SIG-M5 treated with dmso at 0.1 percent for 504 hours (cell line): ENCODE measurements at regions not wholly inside any gene's neighbourhood (a gene's known extent, or its start where the extent isn't known, plus 50 kb on each side); places are given as distances from the start of the nearest gene placed in this dataset.
"Not testable (repeated sequence)": the region's sequence is repeated elsewhere in the genome, so short reads cannot be mapped to it uniquely, and the experiment has no call there.

Experiments
- DNase-seq: peaks from one replicate; lab custom pipeline; 2025; ENCODE audit not compliant: unreplicated experiment; lab: John Stamatoyannopoulos, UW

DNA sequence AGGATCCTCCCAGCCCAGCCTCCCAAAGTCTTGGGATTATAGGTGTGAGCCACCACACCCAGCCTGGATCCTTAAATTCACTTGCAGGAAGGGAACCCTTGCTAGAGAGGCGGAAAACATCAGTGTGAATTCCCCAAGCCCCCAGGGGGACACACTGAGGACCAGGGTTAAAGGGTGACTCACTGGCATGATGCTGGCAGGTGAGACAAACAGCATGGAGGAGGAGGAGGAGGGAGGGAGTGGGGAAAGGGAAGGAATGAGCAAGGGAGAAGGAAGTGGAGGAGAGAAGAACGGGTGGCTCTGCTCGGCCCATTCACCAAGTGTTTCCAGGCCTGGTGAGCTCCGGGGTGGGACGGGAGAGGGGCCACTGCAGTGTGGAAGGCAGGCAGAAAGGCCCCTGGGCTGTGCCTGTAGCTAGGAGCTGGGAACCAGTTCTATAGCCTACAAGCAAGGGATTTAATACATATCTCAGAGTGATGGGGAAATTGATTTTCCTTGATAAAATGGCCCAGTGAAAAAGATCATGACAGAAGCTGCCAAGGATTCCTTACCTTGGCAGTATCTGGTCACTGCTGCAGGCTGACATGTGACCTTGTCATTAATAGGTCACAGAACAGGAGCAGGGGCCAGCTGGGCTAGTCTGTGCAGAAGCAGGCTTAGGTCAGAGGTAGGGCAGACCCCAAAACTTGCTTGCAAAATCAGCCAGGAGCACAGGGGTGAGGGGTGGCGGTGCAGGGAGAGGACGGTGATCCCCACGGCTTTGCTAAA is 370.2 kb downstream of the SHANK2 start:
- no peak for DNase-seq

DNA sequence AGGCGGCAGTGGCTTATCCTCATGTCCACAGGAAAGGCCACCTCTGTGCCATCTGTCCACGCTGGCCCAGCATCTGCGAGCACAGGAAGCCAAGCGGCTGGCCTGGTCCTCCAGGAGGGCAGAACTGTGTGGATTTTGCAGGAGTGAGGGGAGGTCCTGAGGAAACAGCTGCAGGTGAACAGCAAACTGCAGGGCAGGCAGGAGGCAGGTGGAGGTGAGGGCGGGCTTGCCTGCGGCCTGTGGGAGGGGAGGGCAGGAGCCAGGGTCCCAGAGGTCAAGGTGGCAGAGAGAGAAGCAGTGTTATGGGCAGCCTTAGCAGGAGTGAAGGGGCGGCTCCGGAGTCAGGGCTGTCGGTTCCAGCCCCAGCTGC is 369.7 kb downstream of the SHANK2 start:
- no peak for DNase-seq

DNA sequence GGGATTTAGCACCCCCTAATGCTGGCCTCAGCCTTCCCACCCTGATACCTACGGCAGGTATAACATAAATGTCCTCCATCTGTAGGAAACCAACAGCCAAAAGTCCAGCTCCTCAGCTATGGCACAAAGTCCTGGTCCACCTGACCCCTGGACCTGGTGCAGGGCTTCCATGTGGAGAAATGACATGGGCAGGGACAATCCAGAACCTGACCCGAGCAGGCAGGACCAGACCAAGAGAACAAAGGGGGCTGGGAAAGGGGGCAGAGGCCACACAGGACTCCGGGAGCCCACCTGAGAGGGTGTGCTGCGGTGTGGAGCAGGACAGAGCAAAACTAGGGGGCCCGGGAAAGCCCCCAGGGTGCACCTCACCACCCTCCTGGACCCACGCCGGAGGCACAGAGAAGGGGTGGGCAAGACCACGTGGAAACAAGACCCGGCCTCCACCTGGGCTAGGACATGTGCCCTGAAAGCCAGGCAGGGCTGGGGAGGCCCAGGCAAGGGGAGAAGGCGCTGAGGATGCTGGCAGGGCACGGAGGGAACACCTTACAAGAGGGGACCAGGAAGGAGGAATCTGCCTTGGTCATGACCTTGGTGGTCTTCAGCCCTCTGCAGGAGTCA is 368.9 kb downstream of the SHANK2 start:
- no peak for DNase-seq

DNA sequence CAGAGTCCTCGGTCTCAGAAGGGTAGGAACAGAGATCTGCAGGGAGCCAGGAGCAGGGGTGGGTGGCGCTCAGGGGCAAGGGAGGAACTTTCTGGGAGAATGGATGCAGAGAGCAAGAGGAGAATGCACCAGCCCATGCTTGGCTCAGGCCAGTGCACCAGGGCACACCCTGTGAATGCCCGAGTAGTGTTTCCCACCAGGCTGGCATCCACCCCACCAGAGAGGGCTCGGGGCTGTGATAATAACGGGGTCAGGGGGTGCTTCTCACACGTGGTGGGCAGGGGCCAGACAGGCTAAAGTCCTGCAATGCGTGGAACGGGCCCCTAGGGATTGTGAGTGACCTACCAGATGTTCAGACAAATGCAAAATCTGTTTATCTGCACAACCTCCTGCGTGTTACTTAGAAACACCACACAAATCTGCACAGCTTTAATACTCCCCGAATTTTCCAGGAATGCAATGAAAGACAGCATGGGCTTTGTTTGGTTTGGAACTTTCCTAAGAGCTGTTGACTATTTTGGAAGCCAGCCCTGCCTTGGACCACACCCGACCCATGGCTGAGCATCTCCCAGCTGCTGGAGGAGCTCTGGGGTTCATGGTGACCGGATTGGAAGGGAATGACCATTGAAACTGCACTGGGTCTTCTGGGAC is 368.3 kb downstream of the SHANK2 start:
- no peak for DNase-seq

DNA sequence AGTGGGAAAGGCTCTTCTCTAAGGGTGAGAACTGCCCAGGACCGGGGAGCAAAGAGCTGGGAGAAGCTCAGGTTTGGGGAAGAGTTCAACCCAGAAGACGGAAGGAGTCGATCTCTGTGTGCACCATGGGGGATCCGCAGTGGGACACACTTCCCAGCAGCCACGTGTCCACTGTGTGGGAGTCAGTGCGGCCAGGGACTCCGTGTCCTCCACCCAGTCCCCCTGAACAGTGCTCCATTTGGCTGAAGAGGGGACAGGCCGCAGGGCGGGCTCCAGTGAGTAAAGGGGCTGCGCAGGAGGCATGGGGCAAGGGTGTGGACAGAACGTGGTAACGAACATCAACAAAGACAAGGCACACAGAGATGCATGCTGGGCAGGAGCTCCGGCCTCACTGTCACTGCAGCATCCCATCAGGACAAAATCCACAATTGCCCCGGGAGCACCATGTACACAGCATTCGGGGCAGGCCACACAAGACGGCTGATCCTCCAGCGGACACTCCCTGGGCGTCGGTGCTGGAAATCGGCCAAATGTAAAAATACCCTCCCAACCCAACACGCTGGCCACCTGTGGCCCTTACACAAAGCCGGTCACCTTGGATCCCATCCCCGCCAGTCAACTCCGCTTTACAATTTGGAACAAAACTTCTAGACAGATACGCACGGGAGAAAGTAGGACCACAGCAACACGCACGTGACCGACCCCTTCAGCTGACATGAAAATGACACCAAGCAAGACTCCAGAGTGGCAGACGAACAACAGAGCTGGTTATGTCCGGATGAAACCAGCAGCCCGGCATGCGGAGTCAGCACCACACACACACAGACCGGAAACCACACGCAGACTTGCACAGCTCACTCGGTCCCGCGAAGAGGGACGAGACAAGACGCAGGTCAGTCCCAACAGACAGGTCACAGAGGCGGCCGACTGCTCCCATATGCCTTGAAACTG is 366.8 kb downstream of the SHANK2 start:
- no peak for DNase-seq

DNA sequence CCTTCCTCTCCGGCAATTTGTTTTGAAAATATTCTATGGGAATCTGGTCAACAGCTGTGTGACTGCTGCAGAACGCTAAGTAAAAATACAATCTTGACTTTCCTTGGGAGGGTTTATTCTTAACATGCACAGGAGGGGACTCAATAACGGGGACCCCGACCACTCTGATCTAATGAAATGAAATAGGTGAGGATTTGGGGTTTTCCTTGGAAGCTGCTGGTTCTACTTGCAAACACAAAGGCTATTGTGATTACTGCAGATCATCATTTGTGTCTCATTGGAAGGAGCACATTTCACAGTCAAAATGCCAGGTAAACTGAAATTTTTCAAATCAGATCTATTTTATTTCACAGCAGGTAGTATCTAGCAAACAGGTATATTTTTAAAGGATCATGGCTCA is 366.1 kb downstream of the SHANK2 start:
- DNase-seq, result no peak

DNA sequence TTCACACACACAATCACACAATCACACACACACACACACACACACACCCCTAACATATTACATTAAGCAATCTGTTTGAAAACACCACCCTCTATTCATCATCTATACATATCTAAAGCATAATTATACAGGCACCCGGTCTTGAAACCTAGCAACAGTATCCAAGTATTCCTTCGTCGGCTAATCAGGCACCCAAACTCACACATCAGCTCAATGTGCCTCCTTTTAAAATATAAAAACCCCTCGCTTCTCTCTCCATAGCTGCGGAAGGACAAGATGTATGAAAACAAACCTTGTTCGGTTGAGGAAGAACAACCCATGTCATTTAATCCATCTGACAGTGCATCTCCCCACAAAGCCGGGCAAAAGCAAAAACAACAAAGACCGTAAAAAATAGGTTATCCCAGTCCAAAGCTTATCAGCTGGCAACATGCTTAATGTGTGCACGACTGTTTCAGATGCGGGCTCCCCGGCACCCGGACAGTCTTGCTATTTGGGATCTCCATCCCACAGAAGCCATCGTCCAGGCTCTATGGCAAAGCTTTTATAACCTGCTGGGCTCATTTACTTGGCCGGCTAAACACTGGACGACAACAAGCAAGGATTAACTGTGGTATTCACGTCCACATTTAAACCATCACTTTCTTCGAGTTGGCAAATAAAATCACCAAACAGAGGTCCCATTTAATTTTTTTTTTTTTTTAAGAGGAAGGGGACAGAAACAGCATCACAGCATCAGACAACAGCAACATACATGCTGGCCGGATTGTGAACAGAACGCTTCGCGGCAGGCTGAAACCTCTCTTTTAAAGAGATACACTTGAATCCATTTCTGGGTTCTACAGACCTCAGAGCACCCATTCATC is 365.5 kb downstream of the SHANK2 start:
- no peak for DNase-seq

DNA sequence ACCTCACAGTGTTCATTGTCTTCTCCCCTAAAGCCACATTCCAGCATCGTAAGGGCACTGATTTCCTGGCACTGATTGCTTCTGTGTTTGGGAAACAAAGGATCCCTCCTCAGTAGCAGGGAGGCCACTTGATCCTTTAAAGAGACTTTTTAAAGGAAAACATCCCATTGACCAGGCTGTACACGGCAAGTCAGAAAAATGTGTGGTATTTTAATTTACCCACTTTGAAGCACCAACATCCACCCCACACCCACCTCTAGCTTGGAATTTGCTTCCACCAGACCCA is 364.9 kb downstream of the SHANK2 start:
- DNase-seq, result no peak

DNA sequence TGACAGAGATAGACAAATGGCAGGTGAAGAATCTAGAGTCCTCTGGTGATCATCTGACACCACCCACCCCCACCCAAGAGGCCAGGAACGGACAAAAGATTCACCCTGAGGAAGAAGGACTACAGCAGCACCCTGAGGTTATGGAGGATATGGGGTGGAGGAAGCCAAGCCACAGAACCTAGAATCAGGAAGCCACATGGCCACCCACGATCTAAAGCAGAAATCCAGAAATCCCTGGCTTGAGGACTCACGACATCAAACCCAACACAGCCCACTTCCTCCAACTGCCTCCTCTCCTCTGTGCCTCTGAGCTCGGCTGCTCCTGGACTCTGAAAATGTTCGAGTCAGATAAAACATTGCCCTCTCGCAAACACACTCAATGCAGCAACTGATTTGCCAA is 364.3 kb downstream of the SHANK2 start:
- DNase-seq, result no peak

DNA sequence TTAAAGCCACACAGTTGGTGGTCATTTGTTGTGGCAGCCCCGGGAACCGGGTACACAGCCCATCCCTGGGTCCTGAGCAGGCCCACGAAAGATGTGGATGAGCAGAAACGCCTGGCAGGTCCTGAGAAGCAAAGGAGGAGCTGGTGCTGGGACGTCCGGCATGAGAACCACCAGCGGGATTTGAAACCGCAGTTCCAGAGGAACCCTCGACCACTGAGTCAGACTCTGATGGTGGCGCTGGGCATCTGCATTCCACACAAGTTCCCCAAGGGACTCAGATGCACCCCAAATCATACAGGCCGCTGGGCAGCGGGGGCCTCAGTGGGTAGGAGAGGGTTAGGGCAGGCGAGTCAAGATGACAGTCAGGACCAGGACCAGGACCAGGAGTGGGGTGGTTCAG is 363.0 kb downstream of the SHANK2 start:
- DNase-seq, result no peak

DNA sequence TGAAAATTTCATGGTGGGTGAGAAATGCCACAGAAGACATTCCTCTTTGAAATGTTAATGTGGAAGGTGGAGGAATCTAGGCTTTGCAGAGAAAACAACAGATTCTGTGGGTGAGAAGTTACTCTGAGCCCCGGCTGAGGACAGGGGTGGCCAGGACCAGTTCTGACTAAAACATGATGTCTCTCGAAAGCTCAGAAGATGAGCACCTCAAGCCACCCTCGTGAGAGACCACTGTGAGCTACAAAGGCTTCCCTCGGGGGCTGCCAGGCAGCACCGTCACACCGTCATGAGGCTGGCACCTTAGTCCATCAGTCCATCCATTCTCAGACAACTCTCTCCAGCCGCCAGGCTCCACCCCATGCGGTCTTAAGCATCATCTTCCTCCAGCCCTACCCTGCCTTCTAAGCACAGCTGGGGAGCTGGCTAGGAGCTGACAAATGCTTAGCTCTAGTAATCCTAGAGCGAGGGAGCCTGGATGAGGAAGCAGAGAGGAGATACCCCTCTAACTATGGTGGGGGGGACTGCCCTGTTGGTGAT is 360.5 kb downstream of the SHANK2 start:
- DNase-seq, result no peak

DNA sequence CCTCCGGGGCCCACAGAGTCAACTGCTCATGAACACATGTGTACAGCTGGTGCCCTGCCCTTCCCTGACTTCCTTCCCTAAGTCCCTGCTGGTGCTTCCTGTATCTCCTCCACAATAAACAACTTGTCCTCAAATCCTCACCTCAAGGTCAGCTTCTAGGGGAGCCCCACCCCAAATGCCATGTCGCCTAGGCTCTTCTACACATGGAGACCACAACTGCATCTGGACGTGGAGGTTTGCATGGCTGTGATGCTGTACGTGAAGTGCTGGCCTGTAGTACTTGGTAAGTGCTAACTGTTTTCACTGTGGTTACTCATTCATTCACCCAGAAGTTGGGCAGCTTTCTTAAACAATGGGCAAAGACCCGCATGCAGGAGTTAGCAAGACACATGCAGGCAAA is 359.5 kb downstream of the SHANK2 start:
- no peak for DNase-seq

DNA sequence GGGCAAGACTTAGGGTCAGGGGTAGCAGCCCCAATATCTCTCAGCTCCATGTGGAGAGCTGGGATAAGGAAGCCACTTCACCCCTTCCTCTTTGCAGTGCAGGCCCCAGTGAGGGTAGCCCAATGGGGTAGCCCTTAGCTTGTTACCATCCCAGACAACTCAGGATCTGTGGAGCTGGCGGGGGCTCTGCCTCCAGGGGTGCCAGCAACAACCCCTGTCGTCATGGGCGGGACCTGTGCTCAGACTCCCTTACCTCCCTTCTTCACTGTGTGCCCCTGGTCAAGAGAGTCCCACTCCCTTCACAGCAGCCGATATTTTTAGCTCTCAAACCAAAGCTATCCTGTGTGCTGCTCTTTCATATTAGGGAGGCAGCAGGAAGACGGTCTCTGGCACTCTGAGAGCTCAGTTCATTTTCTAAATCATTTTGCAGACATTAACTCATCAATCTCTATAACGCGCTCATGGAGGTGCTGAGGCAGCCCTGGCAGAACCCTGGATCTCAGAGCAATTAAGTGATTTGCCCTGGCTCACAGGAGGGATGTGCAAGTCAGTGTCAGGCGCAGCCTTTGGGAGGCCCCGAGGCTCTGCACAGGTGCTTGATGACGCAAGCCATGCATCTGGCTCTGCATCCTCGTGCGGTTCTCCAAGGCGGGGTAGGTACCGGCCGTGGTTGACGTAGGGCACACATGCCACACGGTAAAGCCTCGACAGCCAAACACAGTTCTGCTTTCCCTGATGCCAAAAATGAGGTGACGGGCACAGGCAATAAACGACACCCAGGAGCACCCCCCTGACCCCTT is 357.6 kb downstream of the SHANK2 start:
- DNase-seq, result no peak

DNA sequence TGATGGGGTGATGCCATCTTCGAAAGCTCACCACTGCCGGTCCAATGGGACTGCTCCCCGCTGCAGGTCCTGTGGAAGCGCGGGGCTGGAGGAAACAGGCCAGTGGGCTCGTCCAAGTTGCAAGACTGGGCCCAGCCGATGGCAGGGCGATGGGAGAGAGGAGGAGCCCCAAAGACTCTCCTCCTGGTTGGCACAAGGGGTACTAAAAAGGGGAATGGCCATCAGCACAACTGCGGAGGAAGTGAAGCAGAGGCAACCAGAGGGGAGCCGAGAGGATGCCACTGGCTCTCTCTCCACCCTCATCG is 357.1 kb downstream of the SHANK2 start:
- no peak for DNase-seq

DNA sequence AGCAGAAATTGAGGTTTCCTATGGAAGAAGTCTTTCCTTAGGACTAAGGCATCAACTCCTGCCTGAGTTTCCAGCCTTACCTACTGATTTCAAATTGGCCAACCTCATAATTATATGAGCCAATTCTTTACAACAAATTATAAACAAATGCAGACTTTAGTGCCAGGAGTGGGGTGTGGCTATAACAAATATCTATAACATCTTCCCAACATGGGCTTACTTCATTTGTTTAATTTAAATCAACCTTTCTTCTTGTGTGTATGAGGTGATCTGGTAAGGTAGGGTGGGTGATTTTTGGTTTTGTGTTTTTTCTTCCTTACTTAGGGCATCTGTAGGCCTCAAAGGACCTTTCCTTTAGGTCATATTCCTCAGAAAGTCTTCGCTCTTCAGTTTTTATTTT is 354.9 kb downstream of the SHANK2 start:
- no peak for DNase-seq

DNA sequence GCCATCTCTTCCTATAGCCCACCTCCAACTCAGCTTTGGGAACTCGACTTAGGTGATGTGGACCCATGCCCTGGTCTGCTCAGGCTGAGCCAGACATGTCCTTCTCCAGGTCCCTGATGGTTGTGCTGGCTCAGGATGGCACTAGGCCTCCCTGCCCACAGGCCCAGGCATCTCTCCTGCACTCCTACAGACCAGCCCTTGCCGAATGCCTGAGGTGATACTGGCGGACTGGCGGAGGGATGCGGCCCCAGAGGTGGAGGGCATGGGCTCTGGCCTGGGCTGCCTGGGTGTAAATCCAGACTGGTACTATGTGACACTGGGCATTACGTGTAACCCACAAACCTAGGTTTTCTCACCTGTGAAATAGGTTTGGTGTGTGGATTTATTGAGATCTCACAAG is 352.8 kb downstream of the SHANK2 start:
- DNase-seq, result no peak

DNA sequence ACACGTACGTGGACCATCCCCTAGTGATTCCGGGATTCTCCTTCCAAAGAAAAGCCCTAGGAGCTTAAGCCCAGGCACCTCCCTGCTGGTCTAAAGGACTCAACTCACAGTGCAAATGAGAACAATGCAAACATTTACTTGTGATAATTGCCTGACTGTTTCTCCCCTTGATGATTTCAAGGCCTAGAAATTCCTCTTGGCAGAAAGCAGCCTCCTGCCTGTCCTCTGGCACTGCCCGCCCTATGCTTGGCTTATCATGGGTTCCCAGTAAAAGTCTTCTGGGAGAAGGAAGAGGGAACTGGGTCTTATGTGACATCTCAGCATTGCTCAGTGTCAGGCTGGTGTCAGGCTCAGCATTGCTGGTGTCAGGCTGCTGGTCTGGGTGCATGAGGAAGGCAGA is 351.8 kb downstream of the SHANK2 start:
- DNase-seq, result no peak

DNA sequence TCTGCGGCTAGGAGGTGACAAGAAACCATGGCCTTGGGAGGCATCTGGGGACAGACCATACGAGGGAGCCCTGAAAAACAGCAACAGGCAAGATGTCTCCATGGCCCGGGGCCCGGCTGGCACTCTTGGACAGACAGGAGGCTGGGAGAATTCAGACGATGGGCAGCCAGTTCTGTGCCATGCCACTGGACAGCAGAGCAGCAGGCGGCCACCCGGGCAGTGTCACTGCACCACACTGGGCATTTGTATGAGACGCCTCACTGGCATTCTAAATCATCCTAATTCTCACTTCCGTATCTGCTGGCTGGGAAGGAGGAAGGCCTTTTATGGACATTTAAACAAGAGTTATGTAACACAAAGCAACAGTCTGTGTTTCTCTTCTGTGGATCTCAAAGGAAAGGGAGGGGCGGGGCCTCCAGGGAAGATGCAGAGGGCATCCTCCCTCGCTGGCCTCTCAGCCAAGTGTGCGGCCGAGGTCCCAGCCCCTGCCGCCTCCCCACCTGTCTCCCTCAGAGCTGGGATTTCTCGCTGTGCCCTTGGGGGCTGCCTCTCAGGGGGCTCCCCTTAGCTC is 350.3 kb downstream of the SHANK2 start:
- peak; percentile 41 for DNase-seq

DNA sequence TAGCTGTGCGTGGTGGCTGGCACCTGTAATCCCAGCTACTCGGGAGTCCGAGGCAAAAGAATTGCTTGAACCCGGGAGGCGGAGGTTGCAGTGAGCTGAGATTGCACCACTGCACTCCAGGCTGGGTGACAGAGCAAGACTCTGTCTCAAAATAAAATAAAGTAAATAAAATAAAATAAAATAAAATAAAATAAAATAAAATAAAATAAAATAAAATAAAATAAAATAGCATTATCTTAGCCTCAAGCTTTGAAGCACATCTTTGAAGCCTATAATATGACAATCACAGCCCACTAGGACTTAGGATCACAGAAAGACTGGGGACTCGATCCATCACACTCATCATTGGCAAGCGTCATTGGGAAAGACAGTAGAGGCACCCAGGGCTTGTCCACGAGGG is 349.1 kb downstream of the SHANK2 start:
- DNase-seq, result not testable (repeated sequence)
